HG03280 (cell line): ENCODE measurements at regions not wholly inside any gene's neighbourhood (a gene's known extent, or its start where the extent isn't known, plus 50 kb on each side); places are given as distances from the start of the nearest gene placed in this dataset.

ENCODE experiments used
- ATAC-seq: cut with Tn5 transposase; IDR thresholded peaks from one replicate; pipeline ENCODE4 v1.9.1; 2021; ENCODE audit warnings: mild to moderate bottlenecking, moderate library complexity; ENCODE audit not compliant: unreplicated experiment

GRCh38 chr15:95468820-95469219 lies 861.7 kb upstream of the NR2F2 start:
- no peak for ATAC-seq

- ATAC-seq: no peak
Observed at GRCh38 chr15:95469496-95470000, 861.0 kb upstream of the NR2F2 start.

GRCh38 chr15:95470529-95470928 lies 860.0 kb upstream of the NR2F2 start:
- no peak for ATAC-seq

GRCh38 chr15:95470997-95471689 lies 859.4 kb upstream of the NR2F2 start:
- no peak for ATAC-seq

- ATAC-seq: no peak
Observed at GRCh38 chr15:95471690-95472086, 858.8 kb upstream of the NR2F2 start.

GRCh38 chr15:95475067-95475466 lies 855.4 kb upstream of the NR2F2 start:
- no peak for ATAC-seq

- ATAC-seq: no peak
Observed at GRCh38 chr15:95479308-95479707, 851.2 kb upstream of the NR2F2 start.

- no peak for ATAC-seq
Observed at GRCh38 chr15:95485367-95485766, 845.1 kb upstream of the NR2F2 start.

- no peak for ATAC-seq
Observed at GRCh38 chr15:95486224-95486623, 844.3 kb upstream of the NR2F2 start.

- ATAC-seq: no peak
Observed at GRCh38 chr15:95489103-95489502, 841.4 kb upstream of the NR2F2 start.

- no peak for ATAC-seq
Observed at GRCh38 chr15:95492388-95493070, 838.0 kb upstream of the NR2F2 start.

GRCh38 chr15:95494971-95495541 lies 835.4 kb upstream of the NR2F2 start:
- no peak for ATAC-seq

- no peak for ATAC-seq
Observed at GRCh38 chr15:95497634-95498033, 832.9 kb upstream of the NR2F2 start.

- ATAC-seq: no peak
Observed at GRCh38 chr15:95498961-95499360, 831.5 kb upstream of the NR2F2 start.

GRCh38 chr15:95499397-95499796 lies 831.1 kb upstream of the NR2F2 start:
- ATAC-seq: no peak

GRCh38 chr15:95501865-95502264 lies 828.6 kb upstream of the NR2F2 start:
- ATAC-seq: no peak

GRCh38 chr15:95503107-95503506 lies 827.4 kb upstream of the NR2F2 start:
- no peak for ATAC-seq

- ATAC-seq: no peak
Observed at GRCh38 chr15:95503640-95504225, 826.8 kb upstream of the NR2F2 start.

GRCh38 chr15:95511671-95512070 lies 818.8 kb upstream of the NR2F2 start:
- ATAC-seq: no peak

- no peak for ATAC-seq
Observed at GRCh38 chr15:95512906-95513305, 817.6 kb upstream of the NR2F2 start.

GRCh38 chr15:95519887-95520286 lies 810.6 kb upstream of the NR2F2 start:
- no peak for ATAC-seq

GRCh38 chr15:95520511-95520910 lies 810.0 kb upstream of the NR2F2 start:
- ATAC-seq: no peak
